H9 (cell line): ENCODE measurements at regions not wholly inside any gene's neighbourhood (a gene's known extent, or its start where the extent isn't known, plus 50 kb on each side); places are given as distances from the start of the nearest gene placed in this dataset.

Experiments used
- DNase-seq: peaks from one replicate; pipeline ENCODE4 v3.0.0-alpha.2; 2017
- H2AFZ ChIP-seq: one replicate; pipeline ENCODE4 v1.6.1; 2013; ENCODE audit warnings: mild to moderate bottlenecking, low read length, control low read depth, moderate library complexity
- H2AK5ac ChIP-seq: 2 replicates; pipeline ENCODE4 v1.6.1; 2013; ENCODE audit warnings: low read length, control low read depth, mixed read lengths; ENCODE audit not compliant: insufficient read length
- H2BK120ac ChIP-seq: one replicate; pipeline ENCODE4 v1.6.1; 2013; ENCODE audit warnings: low read depth, mild to moderate bottlenecking, low read length, control low read depth, inconsistent platforms; ENCODE audit not compliant: poor library complexity, severe bottlenecking
- H2BK12ac ChIP-seq: 2 replicates; pipeline ENCODE4 v1.6.1; 2013; ENCODE audit warnings: low read length, control low read depth, mixed read lengths, low read depth; ENCODE audit not compliant: insufficient read length
- H2BK15ac ChIP-seq: 2 replicates; pipeline ENCODE4 v1.6.1; 2013; ENCODE audit warnings: low read depth, low read length, control low read depth
- H2BK20ac ChIP-seq: one replicate; pipeline ENCODE4 v1.6.1; 2013; ENCODE audit warnings: low read depth, mild to moderate bottlenecking, low read length, control low read depth, inconsistent platforms; ENCODE audit not compliant: poor library complexity, severe bottlenecking
- H2BK5ac ChIP-seq: 2 replicates; pipeline ENCODE4 v1.6.1; 2013; ENCODE audit warnings: low read length, control low read depth, mixed read lengths; ENCODE audit not compliant: insufficient read length
- H3K14ac ChIP-seq: 2 replicates; pipeline ENCODE4 v1.6.1; 2013; ENCODE audit warnings: low read length, control low read depth; ENCODE audit not compliant: insufficient read depth
- H3K18ac ChIP-seq: 2 replicates; pipeline ENCODE4 v1.6.1; 2013; ENCODE audit warnings: low read depth, mild to moderate bottlenecking, mixed read lengths, low read length, control low read depth; ENCODE audit not compliant: insufficient read length
- H3K23ac ChIP-seq: 2 replicates; pipeline ENCODE4 v1.6.1; 2013; ENCODE audit warnings: low read length, control low read depth, mixed read lengths, low read depth; ENCODE audit not compliant: insufficient read length
- H3K23me2 ChIP-seq: 2 replicates; pipeline ENCODE4 v1.6.1; 2013; ENCODE audit warnings: low read depth, mild to moderate bottlenecking, mixed read lengths, low read length, control low read depth; ENCODE audit not compliant: insufficient read length, poor library complexity, severe bottlenecking
- H3K27ac ChIP-seq: 2 replicates; pipeline ENCODE4 v1.5.1; 2013; ENCODE audit warnings: low read length, control low read depth, mixed read lengths, low read depth; ENCODE audit not compliant: insufficient read length
- H3K27me3 ChIP-seq: 2 replicates; pipeline ENCODE4 v1.6.1; 2013; ENCODE audit warnings: low read length, control low read depth, inconsistent platforms; ENCODE audit not compliant: insufficient read depth
- H3K4ac ChIP-seq: 2 replicates; pipeline ENCODE4 v1.6.1; 2013; ENCODE audit warnings: low read depth, mild to moderate bottlenecking, control low read depth, inconsistent platforms, low read length, moderate library complexity
- H3K4me1 ChIP-seq: 2 replicates; pipeline ENCODE4 v1.6.1; 2013; ENCODE audit warnings: low read length, control low read depth, inconsistent platforms; ENCODE audit not compliant: insufficient read depth
- H3K4me2 ChIP-seq: 2 replicates; pipeline ENCODE4 v1.6.1; 2013; ENCODE audit warnings: low read length, control low read depth, mixed read lengths; ENCODE audit not compliant: insufficient read length, insufficient read depth
- H3K56ac ChIP-seq: 2 replicates; pipeline ENCODE4 v1.6.1; 2013; ENCODE audit warnings: low read depth, mild to moderate bottlenecking, mixed read lengths, low read length, control low read depth; ENCODE audit not compliant: insufficient read length
- H3K79me1 ChIP-seq: 2 replicates; pipeline ENCODE4 v1.6.1; 2013; ENCODE audit warnings: low read depth, mild to moderate bottlenecking, moderate library complexity, low read length, control low read depth, inconsistent platforms; ENCODE audit not compliant: insufficient read depth, poor library complexity, severe bottlenecking
- H3K79me2 ChIP-seq: 2 replicates; pipeline ENCODE4 v1.6.1; 2013; ENCODE audit warnings: low read length, control low read depth, inconsistent platforms; ENCODE audit not compliant: insufficient read depth
- H3K9ac ChIP-seq: 2 replicates; pipeline ENCODE4 v1.6.1; 2013; ENCODE audit warnings: low read length, control low read depth, mixed read lengths; ENCODE audit not compliant: insufficient read length; ENCODE audit errors: extremely low read depth
- H3K9me3 ChIP-seq: one replicate; pipeline ENCODE4 v1.6.1; 2013; ENCODE audit warnings: low read depth, low read length, inconsistent platforms; ENCODE audit not compliant: control insufficient read depth
- H3T11ph ChIP-seq: one replicate; pipeline ENCODE4 v1.6.1; 2013; ENCODE audit warnings: mild to moderate bottlenecking, low read length, control low read depth, inconsistent platforms
- H4K20me1 ChIP-seq: one replicate; pipeline ENCODE4 v1.6.1; 2013; ENCODE audit not compliant: control insufficient read depth, insufficient read length, insufficient read depth
- H4K5ac ChIP-seq: 2 replicates; pipeline ENCODE4 v1.6.1; 2013; ENCODE audit warnings: low read depth, mild to moderate bottlenecking, mixed read lengths, low read length, control low read depth; ENCODE audit not compliant: insufficient read length
- H4K8ac ChIP-seq: replicated peaks from 2 replicates; pipeline ENCODE4 v1.6.1; 2013; ENCODE audit warnings: low read length, control low read depth, mixed read lengths, low read depth; ENCODE audit not compliant: insufficient read length
- H4K91ac ChIP-seq: 2 replicates; pipeline ENCODE4 v1.6.1; 2013; ENCODE audit warnings: low read depth, mild to moderate bottlenecking, moderate library complexity, mixed read lengths, low read length, control low read depth; ENCODE audit not compliant: insufficient read length
- H3K27ac Mint-ChIP-seq, 3 experiments: 2 replicates in 2 of 3; 3 replicates in 1 of 3; pipeline ENCODE4 v1.8.0; 2020 to 2021; ENCODE audit warnings: mixed read lengths in 3 of 3, mild to moderate bottlenecking in 1 of 3, moderate library complexity in 1 of 3
- H3K27me3 Mint-ChIP-seq: 2 replicates; pipeline ENCODE4 v1.8.0; 2021; ENCODE audit warnings: low read depth, mild to moderate bottlenecking, moderate library complexity, mixed read lengths
- H3K36me3 Mint-ChIP-seq, 3 experiments: 2 replicates in 2 of 3; 3 replicates in 1 of 3; pipeline ENCODE4 v1.8.0; 2020 to 2021; ENCODE audit warnings: low read depth in 3 of 3, mixed read lengths in 3 of 3; ENCODE audit not compliant: insufficient read depth in 1 of 3
- H3K4me1 Mint-ChIP-seq, 2 experiments: 2 replicates each; pipeline ENCODE4 v1.8.0; 2020; ENCODE audit warnings: mixed read lengths in 2 of 2
- H3K4me3 Mint-ChIP-seq, 2 experiments: 2 replicates in 1 of 2; 3 replicates in 1 of 2; pipeline ENCODE4 v1.8.0; 2020 to 2021; ENCODE audit warnings: mild to moderate bottlenecking in 2 of 2, mixed read lengths in 2 of 2, moderate library complexity in 1 of 2
- H3K9me3 Mint-ChIP-seq, 2 experiments: 2 replicates in 1 of 2; 3 replicates in 1 of 2; pipeline ENCODE4 v1.8.0; 2020; ENCODE audit warnings: mild to moderate bottlenecking in 2 of 2, mixed read lengths in 2 of 2, moderate library complexity in 1 of 2
- CTCF ChIP-seq: fragments of 200-600 bp; sonication (generic); conservative IDR thresholded peaks from 3 replicates; pipeline ENCODE4 v1.8.0; 2021; ENCODE audit warnings: antibody characterized with exemption, mild to moderate bottlenecking
- WGBS: extraction: QIAGEN DNeasy Blood & Tissue Kit; methylation state at CpG from one replicate; pipeline ENCODE4 v1.1.7; 2013; ENCODE audit warnings: missing lambda C conversion rate, low lambda C conversion rate, mixed read lengths; ENCODE audit not compliant: insufficient read length; ENCODE audit errors: extremely low coverage; 5-methylcytosine and 5-hydroxymethylcytosine counted together

GRCh38 chr2:228839421-228839876 lies 431.6 kb downstream of the PID1 start:
- Mint-ChIP-seq H3K27ac (no peak overlapping the region), H3K27me3 (no peaks in the 10 kb centered on the region), H3K4me1 (peaks cover 0 to 3% of the 10 kb centered on the region in 2 experiments; a peak in 1 of 4 replicates), H3K9me3 (no peaks in the 10 kb centered on the region), H3K36me3 (no peaks in the 10 kb centered on the region), H3K4me3 (no peak overlapping the region)
- H2BK20ac ChIP-seq = no peak overlapping the region
- no peak overlapping the region for H3K56ac ChIP-seq
- H4K8ac ChIP-seq = no peak overlapping the region
- no peak overlapping the region for H3T11ph ChIP-seq
- H3K23ac ChIP-seq = no peak overlapping the region
- H3K23me2 ChIP-seq = no peaks in the 10 kb centered on the region
- no peak overlapping the region for H2AFZ ChIP-seq
- no peak overlapping the region for H3K27ac ChIP-seq
- no peak overlapping the region for H3K4ac ChIP-seq
- no peak overlapping the region for H3K9ac ChIP-seq
- H2BK15ac ChIP-seq = no peak overlapping the region
- H3K79me2 ChIP-seq = no peaks in the 10 kb centered on the region
- no peaks in the 10 kb centered on the region for H3K9me3 ChIP-seq
- H2BK12ac ChIP-seq = no peak overlapping the region
- H3K27me3 ChIP-seq = no peaks in the 10 kb centered on the region
- no peaks in the 10 kb centered on the region for H4K20me1 ChIP-seq
- H2BK120ac ChIP-seq = no peak overlapping the region
- H3K4me1 ChIP-seq = no peaks in the 10 kb centered on the region
- no peaks in the 10 kb centered on the region for H3K79me1 ChIP-seq
- no peak overlapping the region for H3K4me2 ChIP-seq
- DNase-seq = no peak
- no peak overlapping the region for H4K5ac ChIP-seq
- no peak overlapping the region for H4K91ac ChIP-seq
- no peak overlapping the region for H3K18ac ChIP-seq
- no peak for TF ChIP-seq CTCF
- WGBS = no CpG with 5 or more reads among the region's 3 CpGs
- H2AK5ac ChIP-seq = no peak overlapping the region
- H2BK5ac ChIP-seq = no peak overlapping the region
- no peak overlapping the region for H3K14ac ChIP-seq
